GM12874 (cell line): ENCODE measurements at regions not wholly inside any gene's neighbourhood (a gene's known extent, or its start where the extent isn't known, plus 50 kb on each side); places are given as distances from the start of the nearest gene placed in this dataset.

Experiments
- TF ChIP-seq, protein P1 (sequence below): IDR thresholded peaks from 2 replicates; pipeline ENCODE4 v1.5.1; 2011; ENCODE audit warnings: low read depth, mild to moderate bottlenecking, control low read depth, low read length, moderate library complexity; ENCODE audit not compliant: insufficient read depth

DNA sequence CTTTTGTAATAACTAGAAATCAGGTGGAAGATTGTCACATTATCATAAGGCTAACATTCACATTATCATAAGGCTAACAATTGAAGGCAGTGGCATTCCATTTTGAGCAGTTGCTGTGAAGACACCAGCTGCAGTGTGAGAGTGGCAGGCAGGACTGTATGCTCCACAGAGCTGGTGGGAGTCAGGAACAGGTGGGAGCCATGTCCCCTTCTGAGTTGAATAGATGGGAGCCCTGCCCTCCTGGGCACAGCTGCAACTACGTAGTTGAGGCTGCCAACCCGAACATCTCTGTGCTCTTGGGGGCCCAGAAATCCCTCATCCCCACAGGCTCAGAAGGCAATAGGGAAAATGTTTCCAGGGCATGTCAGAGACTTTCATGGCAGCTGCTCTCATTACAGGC lies 1627.6 kb downstream of the SI start:
- TF ChIP-seq, protein P1, sequence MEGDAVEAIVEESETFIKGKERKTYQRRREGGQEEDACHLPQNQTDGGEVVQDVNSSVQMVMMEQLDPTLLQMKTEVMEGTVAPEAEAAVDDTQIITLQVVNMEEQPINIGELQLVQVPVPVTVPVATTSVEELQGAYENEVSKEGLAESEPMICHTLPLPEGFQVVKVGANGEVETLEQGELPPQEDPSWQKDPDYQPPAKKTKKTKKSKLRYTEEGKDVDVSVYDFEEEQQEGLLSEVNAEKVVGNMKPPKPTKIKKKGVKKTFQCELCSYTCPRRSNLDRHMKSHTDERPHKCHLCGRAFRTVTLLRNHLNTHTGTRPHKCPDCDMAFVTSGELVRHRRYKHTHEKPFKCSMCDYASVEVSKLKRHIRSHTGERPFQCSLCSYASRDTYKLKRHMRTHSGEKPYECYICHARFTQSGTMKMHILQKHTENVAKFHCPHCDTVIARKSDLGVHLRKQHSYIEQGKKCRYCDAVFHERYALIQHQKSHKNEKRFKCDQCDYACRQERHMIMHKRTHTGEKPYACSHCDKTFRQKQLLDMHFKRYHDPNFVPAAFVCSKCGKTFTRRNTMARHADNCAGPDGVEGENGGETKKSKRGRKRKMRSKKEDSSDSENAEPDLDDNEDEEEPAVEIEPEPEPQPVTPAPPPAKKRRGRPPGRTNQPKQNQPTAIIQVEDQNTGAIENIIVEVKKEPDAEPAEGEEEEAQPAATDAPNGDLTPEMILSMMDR: no peak

DNA sequence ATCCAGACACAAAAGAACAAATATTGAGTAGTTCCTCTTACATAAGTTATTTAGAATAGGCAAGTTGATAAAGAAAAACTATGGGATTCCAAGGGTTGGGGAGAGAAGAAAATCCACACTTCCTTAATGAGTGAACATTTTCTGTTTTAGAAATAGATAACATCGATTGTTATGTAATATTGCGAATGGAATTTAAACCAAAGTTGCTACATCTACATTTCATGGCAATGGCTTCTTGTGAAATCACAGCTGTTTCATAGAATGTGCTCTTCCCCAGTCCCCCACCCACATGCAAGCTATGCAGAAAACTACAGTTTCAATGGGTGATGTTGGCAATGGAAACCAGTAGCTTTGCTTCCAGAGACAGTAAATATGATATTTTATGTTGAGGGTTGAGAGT lies 1639.5 kb downstream of the SI start:
- TF ChIP-seq, protein P1: no peak

DNA sequence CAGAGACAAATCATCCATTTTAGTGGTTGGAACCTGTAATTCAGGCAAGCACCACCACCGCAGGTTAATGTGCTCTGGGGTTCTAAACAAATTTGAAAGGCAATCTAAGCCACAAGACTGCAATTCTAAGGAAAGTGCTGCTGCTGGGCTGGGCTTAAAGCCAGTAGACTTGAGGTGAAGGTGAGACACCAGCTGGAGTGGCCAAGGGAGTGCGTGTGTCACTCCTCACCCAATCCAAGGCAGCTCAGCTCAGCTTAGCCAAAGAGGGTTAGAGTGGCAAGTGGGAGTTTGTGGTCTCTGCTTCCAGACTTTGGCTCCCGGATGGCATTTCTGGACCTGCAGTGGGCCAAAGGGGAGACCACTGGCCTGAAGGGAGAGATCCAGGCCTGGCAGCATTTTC lies 1655.6 kb downstream of the SI start:
- TF ChIP-seq, protein P1: no peak

DNA sequence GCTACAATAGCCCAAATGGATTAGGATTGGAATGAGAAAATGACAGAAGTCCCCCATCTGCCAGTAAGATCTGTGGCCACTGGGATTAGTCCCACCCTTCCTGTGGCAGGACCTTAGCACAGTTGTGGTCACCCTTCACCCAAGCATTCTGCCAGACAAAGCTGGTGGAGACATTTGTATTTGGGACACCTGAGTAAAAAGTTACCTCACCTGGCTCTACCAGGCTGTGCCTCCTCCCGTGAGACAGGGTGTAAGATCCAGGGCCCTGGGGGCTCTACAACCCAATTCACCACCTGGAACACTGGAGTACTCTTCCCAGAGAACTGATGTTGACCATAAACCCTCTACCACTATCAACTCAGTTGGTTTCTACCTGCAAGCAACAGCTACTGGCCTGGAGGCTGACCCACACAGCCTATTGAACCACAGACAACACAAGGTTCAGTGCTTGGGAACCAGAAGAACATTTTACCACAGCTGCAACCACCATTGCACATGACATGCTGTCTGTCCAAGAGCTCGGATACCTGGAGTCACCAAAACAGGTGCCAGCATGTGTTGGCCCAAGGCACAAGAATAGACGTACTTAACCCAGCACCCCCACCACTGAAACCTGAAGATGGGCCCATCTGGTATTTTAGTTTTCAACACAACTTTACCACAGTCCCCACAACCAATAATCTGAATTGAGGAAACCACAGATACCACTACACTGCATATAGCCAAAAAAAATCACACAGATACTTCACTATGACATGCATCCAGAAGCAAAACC lies 1686.7 kb downstream of the SI start:
- TF ChIP-seq, protein P1: no peak

DNA sequence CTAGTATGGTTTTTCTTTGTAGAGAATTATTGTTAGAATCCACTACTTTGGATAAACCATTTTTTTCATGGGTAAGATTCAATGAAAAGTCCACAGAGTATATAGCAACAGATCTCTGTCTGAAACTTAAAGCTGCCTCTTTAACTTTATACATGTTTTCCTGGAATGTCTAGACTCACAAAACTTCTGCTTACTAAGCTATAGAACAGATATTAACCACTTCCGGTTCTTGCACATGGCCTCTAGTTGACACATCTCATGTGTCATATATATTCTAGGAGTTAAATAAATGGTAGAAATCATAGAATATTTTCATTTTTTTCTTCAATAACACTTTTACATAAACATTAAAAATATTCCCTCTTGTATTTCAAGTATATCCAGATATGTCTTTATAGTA lies 1693.9 kb downstream of the SI start:
- TF ChIP-seq, protein P1: no peak

DNA sequence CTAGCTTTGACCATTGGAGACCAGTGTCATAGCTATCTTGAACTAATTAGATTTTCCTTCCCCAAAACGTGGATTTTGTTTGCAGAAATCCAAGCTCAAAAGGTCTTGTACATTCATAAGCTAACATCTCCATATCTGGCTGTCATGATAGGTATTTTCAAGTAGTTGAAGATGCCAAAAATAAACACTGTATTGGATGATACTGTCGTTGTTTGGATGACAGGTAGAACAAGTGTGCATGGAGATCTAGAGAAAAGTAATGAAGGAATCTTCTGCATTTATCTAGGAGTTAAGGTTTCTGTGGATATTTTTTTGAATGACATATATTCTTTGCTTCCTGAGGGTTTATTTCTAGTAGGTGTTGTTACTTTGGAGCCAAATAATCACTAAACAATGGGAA lies 1696.1 kb downstream of the SI start:
- TF ChIP-seq, protein P1: no peak

DNA sequence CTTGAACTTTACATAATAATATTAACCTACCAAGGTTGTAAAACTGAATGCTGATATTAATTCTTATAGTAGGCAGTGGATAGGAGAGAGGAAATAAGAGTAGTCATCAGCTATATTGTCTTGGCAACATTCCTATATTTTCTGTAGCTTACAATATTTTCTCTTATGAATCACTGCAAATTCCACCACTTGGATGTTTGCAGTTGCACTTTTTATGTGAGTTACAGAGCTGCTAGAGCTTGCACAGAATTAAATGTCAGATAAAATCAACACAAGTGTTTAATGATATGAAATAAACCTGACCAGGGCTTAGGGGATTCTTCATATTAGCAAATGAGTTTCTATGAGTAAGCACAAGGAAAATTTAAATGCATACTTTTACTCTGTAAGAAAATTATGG lies 1710.1 kb downstream of the SI start:
- TF ChIP-seq, protein P1: no peak

DNA sequence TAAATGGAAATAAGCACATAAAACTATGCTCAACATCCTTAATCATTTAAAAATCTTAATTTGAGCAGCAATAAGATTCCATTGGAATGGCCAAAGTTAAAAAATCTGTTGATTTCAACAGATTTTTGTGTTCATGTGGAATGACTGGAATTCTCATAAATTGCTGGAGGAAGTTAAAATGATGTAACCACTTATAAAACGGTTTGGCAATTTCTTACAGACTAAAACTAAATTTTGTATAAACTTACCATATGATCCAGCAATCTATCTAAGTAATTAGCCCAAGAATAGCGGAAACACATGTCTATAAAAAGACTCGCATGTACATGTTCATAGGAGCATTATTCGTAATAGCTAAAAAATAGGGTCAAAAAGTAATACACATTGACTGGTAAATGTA lies 1713.6 kb downstream of the SI start:
- TF ChIP-seq, protein P1: no peak
